ENCODE measurements at regions not wholly inside any gene's neighbourhood (a gene's known extent, or its start where the extent isn't known, plus 50 kb on each side); places are given as distances from the start of the nearest gene placed in this dataset.

GRCh38 chr2:234818937-234819336, 132.9 kb upstream of the SH3BP4 start:
- Histone ChIP-seq H2AFZ (ENCODE audit: low read length) (no peak overlapping the region), H3K79me2 (ENCODE audit: insufficient read depth, low read length) (no peaks in the 10 kb centered on the region), H3K27me3 (ENCODE audit: insufficient read depth, low read length) (0 out of 2 replicates have a peak, but pooled peaks cover 5% of the 10 kb centered on the region), H3K36me3 (ENCODE audit: insufficient read depth, low read length) (no peaks in the 10 kb centered on the region), H3K9me3 (ENCODE audit: low read length) (no peaks in the 10 kb centered on the region), H3F3A (ENCODE audit: insufficient read depth, low read length) (no peaks in the 10 kb centered on the region), H4K20me1 (ENCODE audit: insufficient read depth, low read length) (no peaks in the 10 kb centered on the region), H3K4me3 (ENCODE audit: low read depth, low read length, poor library complexity, severe bottlenecking) (no peak overlapping the region), H3K4me2 (ENCODE audit: low read length) (no peak overlapping the region), H3K4me1 (ENCODE audit: insufficient read depth, low read length, severe bottlenecking) (no peaks in the 10 kb centered on the region), H3K9me2 (ENCODE audit: low read depth, low read length) (no peaks in the 10 kb centered on the region), H3K9ac (ENCODE audit: low read length) (no peak overlapping the region), H3K27ac (ENCODE audit: low read depth, low read length, poor library complexity, severe bottlenecking) (no peak overlapping the region)
- no peak for TF ChIP-seq CTCF (IDR thresholded peaks at IDR 0.05; ENCODE audit: low read length)
- TF ChIP-seq EZH2 (IDR thresholded peaks at IDR 0.05; ENCODE audit: borderline replicate concordance, low read length) = no peak

- no peak overlapping the region for H3K9ac ChIP-seq (ENCODE audit: low read length)
- no peak overlapping the region for H2AFZ ChIP-seq (ENCODE audit: low read length)
- no peaks in the 10 kb centered on the region for H4K20me1 ChIP-seq (ENCODE audit: insufficient read depth, low read length)
- H3K36me3 ChIP-seq (ENCODE audit: insufficient read depth, low read length) = no peaks in the 10 kb centered on the region
- H3K4me1 ChIP-seq (ENCODE audit: insufficient read depth, low read length, severe bottlenecking) = no peaks in the 10 kb centered on the region
- H3K4me3 ChIP-seq (ENCODE audit: low read depth, low read length, poor library complexity, severe bottlenecking) = no peak overlapping the region
- no peaks in the 10 kb centered on the region for H3F3A ChIP-seq (ENCODE audit: insufficient read depth, low read length)
- H3K27me3 ChIP-seq (ENCODE audit: insufficient read depth, low read length) = 0 out of 2 replicates have a peak, but pooled peaks cover 5% of the 10 kb centered on the region
- no peak overlapping the region for H3K4me2 ChIP-seq (ENCODE audit: low read length)
- no peaks in the 10 kb centered on the region for H3K9me3 ChIP-seq (ENCODE audit: low read length)
- no peaks in the 10 kb centered on the region for H3K9me2 ChIP-seq (ENCODE audit: low read depth, low read length)
- no peak overlapping the region for H3K27ac ChIP-seq (ENCODE audit: low read depth, low read length, poor library complexity, severe bottlenecking)
- H3K79me2 ChIP-seq (ENCODE audit: insufficient read depth, low read length) = no peaks in the 10 kb centered on the region
- no peak for TF ChIP-seq EZH2 (IDR thresholded peaks at IDR 0.05; ENCODE audit: borderline replicate concordance, low read length)
- no peak for TF ChIP-seq CTCF (IDR thresholded peaks at IDR 0.05; ENCODE audit: low read length)
Measured at GRCh38 chr2:234816491-234816890, 135.3 kb upstream of the SH3BP4 start.

- no peak overlapping the region for H3K27ac ChIP-seq (ENCODE audit: low read depth, low read length, poor library complexity, severe bottlenecking)
- H3K27me3 ChIP-seq (ENCODE audit: insufficient read depth, low read length) = 0 out of 2 replicates have a peak, but pooled peaks cover under 1% of the 10 kb centered on the region
- no peak overlapping the region for H3K4me2 ChIP-seq (ENCODE audit: low read length)
- H3K79me2 ChIP-seq (ENCODE audit: insufficient read depth, low read length) = no peaks in the 10 kb centered on the region
- no peak overlapping the region for H2AFZ ChIP-seq (ENCODE audit: low read length)
- H3K4me1 ChIP-seq (ENCODE audit: insufficient read depth, low read length, severe bottlenecking) = no peaks in the 10 kb centered on the region
- TF ChIP-seq EZH2 (IDR thresholded peaks at IDR 0.05; ENCODE audit: borderline replicate concordance, low read length) (no peak), CTCF (IDR thresholded peaks at IDR 0.05; ENCODE audit: low read length) (no peak)
- H3K4me3 ChIP-seq (ENCODE audit: low read depth, low read length, poor library complexity, severe bottlenecking) = no peak overlapping the region
- no peaks in the 10 kb centered on the region for H3K9me2 ChIP-seq (ENCODE audit: low read depth, low read length)
- no peaks in the 10 kb centered on the region for H3K9me3 ChIP-seq (ENCODE audit: low read length)
- no peaks in the 10 kb centered on the region for H4K20me1 ChIP-seq (ENCODE audit: insufficient read depth, low read length)
- H3K36me3 ChIP-seq (ENCODE audit: insufficient read depth, low read length) = no peaks in the 10 kb centered on the region
- no peak overlapping the region for H3K9ac ChIP-seq (ENCODE audit: low read length)
- H3F3A ChIP-seq (ENCODE audit: insufficient read depth, low read length) = no peaks in the 10 kb centered on the region
Measured at GRCh38 chr2:234816056-234816455, 135.8 kb upstream of the SH3BP4 start.

Measured in OCI-LY1 (cell line).